Suppressor macrophage (primary cell): ENCODE measurements at regions not wholly inside any gene's neighbourhood (a gene's known extent, or its start where the extent isn't known, plus 50 kb on each side); places are given as distances from the start of the nearest gene placed in this dataset.
"Not testable (repeated sequence)": the region's sequence is repeated elsewhere in the genome, so short reads cannot be mapped to it uniquely, and the experiment has no call there.

Source experiments
- DNase-seq, 4 experiments: peaks; one replicate each; pipeline ENCODE4 v3.0.0-alpha.2; 2020 to 2022

GRCh38 chr14:87043667-87044200 lies 949.2 kb downstream of the GALC start:
- no peak for DNase-seq

- no peak for DNase-seq
Observed at GRCh38 chr14:87042354-87042753, 950.6 kb downstream of the GALC start.

GRCh38 chr14:87041290-87042020 lies 951.5 kb downstream of the GALC start:
- no peak for DNase-seq

GRCh38 chr14:87034680-87035079 lies 958.3 kb downstream of the GALC start:
- no peak for DNase-seq

- DNase-seq: no peak
Observed at GRCh38 chr14:87030197-87030596, 962.8 kb downstream of the GALC start.

GRCh38 chr14:87020106-87020505 lies 972.9 kb downstream of the GALC start:
- DNase-seq: not testable (repeated sequence)

- no peak for DNase-seq
Observed at GRCh38 chr14:87018294-87018693, 974.7 kb downstream of the GALC start.

GRCh38 chr14:87017335-87017734 lies 975.6 kb downstream of the GALC start:
- no peak for DNase-seq

- DNase-seq: no peak
Observed at GRCh38 chr14:87014856-87015255, 978.1 kb downstream of the GALC start.

- no peak for DNase-seq
Observed at GRCh38 chr14:87013583-87013982, 979.4 kb downstream of the GALC start.

GRCh38 chr14:87008965-87009364 lies 984.0 kb downstream of the GALC start:
- DNase-seq: no peak

- no peak for DNase-seq
Observed at GRCh38 chr14:87005280-87005679, 987.7 kb downstream of the GALC start.

GRCh38 chr14:87002776-87003175 lies 990.2 kb downstream of the GALC start:
- DNase-seq: no peak

- DNase-seq: no peak
Observed at GRCh38 chr14:87001333-87001732, 991.6 kb downstream of the GALC start.

GRCh38 chr14:87000081-87000480 lies 992.9 kb downstream of the GALC start:
- DNase-seq: no peak

- no peak for DNase-seq
Observed at GRCh38 chr14:86999036-86999435, 993.9 kb downstream of the GALC start.

GRCh38 chr14:86997271-86997670 lies 995.7 kb downstream of the GALC start:
- no peak for DNase-seq

- no peak for DNase-seq
Observed at GRCh38 chr14:86990396-86990795, 1002.6 kb downstream of the GALC start.

GRCh38 chr14:86989285-86989684 lies 1003.7 kb downstream of the GALC start:
- no peak for DNase-seq

GRCh38 chr14:86987966-86988365 lies 1005.0 kb downstream of the GALC start:
- no peak for DNase-seq

- peak in 2 of 4 experiments; percentile 1 for DNase-seq
Observed at GRCh38 chr14:86973177-86973576, 1019.8 kb downstream of the GALC start.

- no peak for DNase-seq
Observed at GRCh38 chr14:86971292-86971691, 1021.7 kb downstream of the GALC start.

GRCh38 chr14:86961106-86961716 lies 1031.8 kb downstream of the GALC start:
- DNase-seq: no peak

GRCh38 chr14:86955771-86956354 lies 1037.1 kb downstream of the GALC start:
- no peak for DNase-seq
